NCI-H446 (cell line): ENCODE measurements at regions not wholly inside any gene's neighbourhood (a gene's known extent, or its start where the extent isn't known, plus 50 kb on each side); places are given as distances from the start of the nearest gene placed in this dataset.

Experiments
- DNase-seq, 2 experiments: peaks; one replicate each; lab custom pipeline; 2025; lab: John Stamatoyannopoulos, UW

- peak in 1 of 2 experiments; percentile 71 for DNase-seq
These were observed 52.0 kb upstream of the ARGLU1 start for GRCh38 chr13:106619688-106620555.
